NCI-H82 treated with DMSO at 0.1 percent for 48 hours (cell line): ENCODE measurements at regions not wholly inside any gene's neighbourhood (a gene's known extent, or its start where the extent isn't known, plus 50 kb on each side); places are given as distances from the start of the nearest gene placed in this dataset.

ENCODE experiments used
- DNase-seq: peaks from one replicate; lab custom pipeline; 2025; ENCODE audit not compliant: unreplicated experiment; lab: John Stamatoyannopoulos, UW

DNA sequence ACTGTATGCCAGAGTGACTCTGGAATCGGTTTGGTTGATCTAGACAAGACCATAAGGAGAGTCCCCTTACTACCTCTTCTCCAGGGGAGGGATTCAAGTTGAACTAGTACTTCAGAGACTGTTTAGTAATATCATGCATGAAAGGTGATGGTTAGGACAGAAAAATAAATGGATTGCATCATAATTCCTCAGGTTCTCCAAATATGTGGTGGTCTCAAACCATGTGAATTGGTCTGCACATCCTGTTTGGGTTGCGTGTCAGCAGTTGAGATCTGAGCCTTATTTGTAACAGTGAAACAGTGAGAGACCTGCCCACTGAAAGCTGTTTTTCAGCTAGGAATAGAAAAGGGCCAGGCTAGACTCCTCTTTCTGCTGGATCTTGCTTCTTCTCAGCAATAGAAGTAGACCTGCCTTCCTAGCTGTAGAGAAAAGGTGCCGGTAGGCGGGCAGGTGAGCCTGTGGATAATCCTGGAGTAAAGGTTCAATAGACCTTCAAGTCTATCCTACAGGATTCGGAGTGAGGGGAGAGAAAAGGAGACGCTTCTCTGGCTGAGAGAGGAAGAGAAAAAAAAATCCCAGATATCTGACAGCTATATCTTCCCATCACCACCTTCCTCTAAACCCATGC lies 258.5 kb upstream of the E2F7 start:
- DNase-seq, result no peak

GRCh38 chr12:77319166-77319565 lies 253.8 kb upstream of the E2F7 start:
- no peak for DNase-seq

DNA sequence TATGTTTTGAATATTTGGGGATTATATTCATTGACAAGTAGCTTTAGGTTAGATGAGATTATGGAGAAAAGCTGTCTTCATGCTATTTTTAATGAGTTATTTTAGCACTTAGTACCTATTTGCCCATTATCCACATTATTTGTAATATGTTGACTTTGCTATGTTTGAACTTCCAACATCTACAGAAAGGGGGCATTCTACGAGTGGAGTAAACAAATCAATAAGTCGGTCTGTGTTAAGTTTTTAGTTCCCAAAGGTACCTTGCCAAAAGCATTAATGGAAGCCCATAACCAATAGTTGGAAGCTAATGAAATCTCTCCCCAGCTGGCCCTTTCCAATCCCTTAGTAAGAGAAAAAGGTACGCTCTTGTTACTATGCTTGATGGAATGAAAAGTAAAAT lies 250.0 kb upstream of the E2F7 start:
- DNase-seq, result no peak

- no peak for DNase-seq
Observed at GRCh38 chr12:77314378-77315052, 249.1 kb upstream of the E2F7 start.

DNA sequence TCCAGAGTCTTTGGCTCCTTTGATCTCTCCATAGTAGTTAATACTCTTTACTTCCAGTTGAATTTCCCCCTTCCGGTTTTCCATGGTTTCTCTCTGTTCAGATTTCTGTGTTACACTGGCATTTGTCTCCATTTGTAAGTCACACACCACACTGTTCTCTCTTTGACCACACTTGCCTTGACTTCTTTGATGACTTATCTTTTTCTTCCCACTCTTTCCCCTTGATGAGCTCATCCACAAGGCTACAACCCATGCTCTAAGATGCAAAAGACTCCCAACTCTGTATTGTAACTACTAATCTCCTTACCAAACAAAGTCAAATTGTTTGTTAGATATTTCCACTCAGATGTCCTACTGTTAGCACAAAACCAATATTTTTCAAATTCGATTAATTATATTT lies 242.7 kb upstream of the E2F7 start:
- no peak for DNase-seq

DNA sequence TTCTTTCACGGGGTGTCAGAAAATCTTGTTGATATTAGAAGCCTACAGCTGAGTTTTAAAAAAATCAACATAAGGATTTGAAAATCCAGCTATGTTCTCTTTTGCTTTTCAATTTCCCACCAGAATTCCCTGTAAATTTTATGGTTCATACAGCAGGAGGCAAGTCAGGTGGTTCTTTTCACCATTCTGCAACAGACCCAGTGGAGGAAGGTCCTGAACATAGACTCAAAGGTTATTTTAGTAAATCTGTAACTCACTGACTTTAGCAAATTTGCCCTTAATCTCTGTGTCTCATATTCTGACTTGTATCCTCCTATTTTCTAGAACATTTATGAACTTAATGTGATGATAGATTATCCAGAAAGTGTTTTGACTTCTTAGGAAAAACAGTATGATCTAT lies 235.4 kb upstream of the E2F7 start:
- no peak for DNase-seq

- DNase-seq, result no peak
Observed at GRCh38 chr12:77299910-77300669, 234.7 kb upstream of the E2F7 start.

GRCh38 chr12:77299001-77299400 lies 233.6 kb upstream of the E2F7 start:
- no peak for DNase-seq

GRCh38 chr12:77294016-77294415 lies 228.6 kb upstream of the E2F7 start:
- no peak for DNase-seq

- no peak for DNase-seq
Observed at GRCh38 chr12:77274926-77275325, 209.6 kb upstream of the E2F7 start.

DNA sequence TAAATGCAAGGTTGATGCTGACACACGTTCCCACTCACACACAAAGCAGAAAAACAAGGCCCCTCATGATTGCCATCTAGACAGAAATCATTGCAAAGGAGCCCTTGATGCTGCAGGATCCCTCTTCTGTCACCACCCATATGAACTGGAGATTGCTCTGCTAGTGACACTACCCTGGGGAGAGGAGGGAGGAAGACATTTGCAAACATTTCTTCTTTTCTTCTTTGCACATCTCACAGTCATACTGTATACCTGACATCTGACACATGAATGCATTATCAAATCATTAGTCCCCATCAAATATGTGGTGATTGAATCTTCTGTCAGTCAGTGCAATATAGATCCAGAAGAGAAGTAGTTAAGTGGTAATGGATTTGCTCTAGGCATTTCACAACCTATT lies 208.5 kb upstream of the E2F7 start:
- DNase-seq, result no peak

GRCh38 chr12:77256956-77257355 lies 191.6 kb upstream of the E2F7 start:
- no peak for DNase-seq

DNA sequence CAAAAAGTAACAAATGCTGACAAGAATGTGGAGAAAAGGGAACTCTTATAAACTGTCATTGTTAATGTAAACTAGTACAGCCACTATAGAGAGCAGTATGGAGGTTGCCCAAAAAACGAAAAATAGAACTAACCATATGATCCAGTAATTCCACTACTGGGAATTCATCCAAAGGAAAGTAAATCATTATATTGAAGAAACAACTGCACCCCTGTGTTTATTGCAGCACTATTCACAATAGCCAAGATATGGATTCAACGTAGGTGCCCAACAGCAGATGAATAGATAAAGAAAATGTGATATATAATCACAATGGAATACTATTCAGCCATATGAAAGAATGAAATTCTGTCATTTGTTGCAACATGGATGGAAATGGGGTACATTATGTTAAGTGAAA lies 188.0 kb upstream of the E2F7 start:
- no peak for DNase-seq

DNA sequence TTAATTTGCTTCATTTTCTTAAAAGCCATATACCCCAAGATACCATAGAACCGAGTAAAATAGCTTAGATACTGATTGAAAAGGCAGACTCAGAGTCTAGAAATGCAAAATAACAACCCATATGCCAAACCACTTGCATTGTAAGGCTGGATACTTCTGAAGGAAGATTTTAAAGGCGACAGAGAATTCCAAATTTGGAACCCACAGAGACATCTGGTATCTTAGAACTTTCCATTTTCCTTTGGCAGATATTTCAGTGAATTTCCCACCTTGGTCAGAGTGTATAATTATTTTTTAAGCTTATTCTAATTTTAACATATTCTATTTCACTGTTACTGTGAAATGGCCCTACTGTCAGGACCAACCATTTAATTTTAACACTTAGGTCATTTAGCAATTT lies 186.4 kb upstream of the E2F7 start:
- no peak for DNase-seq

DNA sequence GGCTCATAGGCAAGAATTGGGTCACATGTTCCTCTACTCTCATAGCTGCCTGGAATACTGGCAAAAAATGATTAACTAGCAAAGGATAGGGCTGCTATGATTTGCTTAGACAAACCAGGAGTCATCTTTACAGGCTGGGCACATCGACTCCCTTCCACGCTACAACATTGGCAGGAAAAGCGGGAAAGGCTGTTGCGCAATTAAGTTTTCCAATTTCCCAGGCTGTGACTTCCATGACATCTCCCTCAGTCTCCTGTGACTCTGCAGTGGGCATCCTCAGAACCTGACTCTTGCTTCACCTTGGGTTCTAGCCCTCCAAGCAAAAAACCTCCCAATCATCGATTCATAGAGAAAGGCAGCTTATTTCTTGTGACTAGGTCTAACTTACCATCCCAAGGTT lies 184.5 kb upstream of the E2F7 start:
- no peak for DNase-seq

- DNase-seq, result no peak
Observed at GRCh38 chr12:77248036-77248435, 182.7 kb upstream of the E2F7 start.

DNA sequence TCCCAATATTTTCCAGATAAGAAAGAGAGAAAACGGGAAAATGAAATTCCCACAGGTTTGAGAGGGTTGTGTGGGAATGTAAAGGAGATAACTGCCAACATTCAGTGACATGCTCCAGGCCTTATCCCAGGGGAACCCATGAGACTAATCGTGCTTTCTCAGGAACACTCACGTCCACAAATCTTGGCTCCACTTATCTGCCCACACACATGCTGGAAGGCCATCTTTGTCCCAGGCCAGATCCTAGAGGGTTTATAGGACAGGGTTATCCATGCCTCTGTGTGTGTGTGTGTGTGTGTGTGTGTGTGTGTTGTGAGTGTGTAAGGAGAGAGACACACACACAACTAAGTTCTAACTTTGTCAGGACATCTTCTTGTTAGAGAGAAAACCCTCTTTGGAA lies 182.2 kb upstream of the E2F7 start:
- DNase-seq, result no peak

DNA sequence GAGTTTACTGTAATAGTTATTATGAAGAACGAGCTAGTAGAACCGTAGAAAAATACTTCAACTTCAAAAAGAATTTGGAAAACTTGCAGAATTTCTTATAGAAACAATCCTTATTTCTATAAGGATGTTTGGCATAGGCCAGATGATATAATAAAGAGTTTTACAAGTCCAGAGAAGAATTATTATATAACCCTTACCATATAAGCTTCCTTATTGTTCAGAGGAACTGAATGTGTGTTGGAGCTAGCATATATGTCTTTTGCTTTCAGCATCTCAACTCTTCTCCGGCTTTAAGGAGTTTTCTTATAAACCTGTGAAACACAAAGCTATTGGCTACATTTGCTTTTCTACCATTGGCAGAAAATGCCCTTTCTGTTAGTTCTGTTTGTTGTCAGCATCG lies 178.0 kb upstream of the E2F7 start:
- DNase-seq, result no peak

GRCh38 chr12:77239617-77240016 lies 174.2 kb upstream of the E2F7 start:
- DNase-seq, result no peak

GRCh38 chr12:77238335-77238734 lies 173.0 kb upstream of the E2F7 start:
- DNase-seq, result no peak

- no peak for DNase-seq
Observed at GRCh38 chr12:77237896-77238295, 172.5 kb upstream of the E2F7 start.

GRCh38 chr12:77236066-77236465 lies 170.7 kb upstream of the E2F7 start:
- DNase-seq, result no peak
